CD1c-positive myeloid dendritic cell (primary cell): ENCODE measurements at regions not wholly inside any gene's neighbourhood (a gene's known extent, or its start where the extent isn't known, plus 50 kb on each side); places are given as distances from the start of the nearest gene placed in this dataset.

Source experiments
- DNase-seq: peaks from one replicate; pipeline ENCODE4 v3.0.0-alpha.2; 2016; ENCODE audit errors: extremely low spot score

DNA sequence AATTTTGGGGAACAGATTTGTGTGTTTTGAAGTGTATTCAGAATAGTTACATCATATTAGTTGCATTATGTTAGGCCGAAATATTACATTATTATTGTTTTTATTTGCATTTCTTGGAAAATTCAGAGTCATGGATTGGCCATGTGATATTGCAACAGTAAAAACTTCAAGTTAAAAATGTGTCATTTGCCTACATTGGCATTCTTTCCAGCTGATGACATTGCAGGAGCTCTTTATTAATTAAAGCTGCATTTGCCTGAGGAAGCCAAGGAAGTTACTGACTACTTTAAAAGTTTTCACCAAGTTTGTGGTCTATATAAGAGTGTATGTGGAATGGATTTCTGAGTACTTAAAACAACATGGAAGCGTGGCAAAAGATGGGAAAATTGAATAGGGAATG, 726.4 kb upstream of the SGO1 start:
- DNase-seq = no peak

- no peak for DNase-seq
Measured at GRCh38 chr3:20909511-20909910, 723.5 kb upstream of the SGO1 start.

DNA sequence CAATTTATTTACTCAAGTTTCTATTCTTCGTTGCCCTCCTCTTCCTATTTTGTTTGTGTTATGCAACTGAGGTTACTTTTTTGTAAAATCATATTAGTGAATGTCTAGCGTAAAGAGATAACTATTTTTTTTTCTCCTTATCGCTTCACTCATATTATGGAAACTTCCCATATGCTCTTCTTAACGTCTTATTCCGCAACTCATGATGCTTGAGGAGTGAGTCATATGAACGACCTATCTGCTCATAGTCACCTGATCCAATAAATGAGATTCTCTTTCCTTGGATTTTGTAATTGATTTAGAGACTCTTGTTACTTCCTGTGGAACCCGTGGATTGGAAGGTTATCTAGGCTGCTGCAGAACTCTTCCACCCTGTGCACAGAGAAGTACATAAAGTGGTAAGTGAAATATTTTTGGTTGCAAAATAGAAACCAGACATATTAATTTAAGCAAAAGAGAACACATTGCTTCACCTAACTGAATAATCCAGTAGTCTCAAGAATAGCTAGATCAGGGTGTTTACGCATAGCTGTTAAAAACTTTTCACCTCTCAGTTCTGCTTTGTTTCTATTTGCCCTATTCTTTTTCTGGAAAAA, 719.3 kb upstream of the SGO1 start:
- DNase-seq = no peak

GRCh38 chr3:20904671-20905070, 718.7 kb upstream of the SGO1 start:
- no peak for DNase-seq

GRCh38 chr3:20898962-20899361, 713.0 kb upstream of the SGO1 start:
- DNase-seq = no peak

- DNase-seq = no peak
Measured at GRCh38 chr3:20890111-20890519, 704.1 kb upstream of the SGO1 start.

- DNase-seq = no peak
Measured at GRCh38 chr3:20878691-20879090, 692.7 kb upstream of the SGO1 start.

GRCh38 chr3:20873235-20873634, 687.2 kb upstream of the SGO1 start:
- no peak for DNase-seq

DNA sequence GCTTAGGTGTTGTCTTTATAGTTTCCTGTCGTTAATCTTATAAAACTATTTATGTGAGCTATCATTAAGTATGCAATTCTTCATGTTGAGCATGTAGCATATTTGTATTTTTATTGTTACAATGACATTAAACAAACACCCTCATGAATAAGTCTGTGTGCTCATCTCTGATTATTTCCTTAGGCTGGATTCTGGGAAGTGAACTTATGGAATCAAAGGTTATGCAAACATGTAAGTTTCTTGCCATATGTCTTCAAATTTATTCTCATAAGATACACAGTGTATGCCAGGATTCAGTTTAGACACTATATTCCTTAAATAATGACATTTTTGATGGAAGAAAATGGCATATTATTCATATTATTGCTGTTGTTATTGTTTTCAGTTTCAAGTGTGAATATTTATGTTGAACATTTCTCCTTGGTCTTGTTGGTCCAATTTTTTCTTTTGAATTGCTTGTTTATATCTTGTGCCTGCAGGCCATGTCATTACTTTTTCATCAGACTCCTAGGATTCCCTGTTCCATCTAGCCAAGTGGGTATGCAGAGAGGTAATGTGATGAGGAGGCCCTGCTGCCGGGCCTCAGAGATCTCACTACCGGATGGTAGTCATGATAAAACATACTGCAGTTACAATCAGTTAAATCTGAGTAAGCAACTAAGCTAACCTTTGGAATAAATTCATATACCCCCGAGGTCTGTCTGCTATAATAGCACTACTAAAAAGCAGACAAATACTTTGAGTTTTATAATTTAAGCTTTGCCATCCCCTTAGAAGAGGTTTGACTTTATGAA, 684.3 kb upstream of the SGO1 start:
- no peak for DNase-seq

DNA sequence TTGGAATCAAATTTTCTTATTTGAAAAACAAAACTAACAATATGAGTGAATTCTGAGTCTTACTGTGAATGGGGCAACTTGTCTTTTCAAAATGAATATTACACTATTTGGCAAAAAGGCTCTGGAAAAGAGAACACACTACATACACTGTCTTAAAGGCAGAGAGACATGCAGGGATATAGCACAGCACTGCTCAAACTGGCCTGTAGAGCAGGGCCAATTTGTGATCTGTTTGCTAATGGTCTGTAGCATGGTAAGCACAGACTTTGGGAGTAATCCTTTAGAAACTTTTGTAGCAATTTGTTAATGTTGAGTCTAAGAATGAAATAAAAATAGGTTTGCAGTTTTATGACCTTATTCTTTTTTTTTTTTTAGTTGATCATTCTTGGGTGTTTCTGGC, 679.8 kb upstream of the SGO1 start:
- DNase-seq = no peak

DNA sequence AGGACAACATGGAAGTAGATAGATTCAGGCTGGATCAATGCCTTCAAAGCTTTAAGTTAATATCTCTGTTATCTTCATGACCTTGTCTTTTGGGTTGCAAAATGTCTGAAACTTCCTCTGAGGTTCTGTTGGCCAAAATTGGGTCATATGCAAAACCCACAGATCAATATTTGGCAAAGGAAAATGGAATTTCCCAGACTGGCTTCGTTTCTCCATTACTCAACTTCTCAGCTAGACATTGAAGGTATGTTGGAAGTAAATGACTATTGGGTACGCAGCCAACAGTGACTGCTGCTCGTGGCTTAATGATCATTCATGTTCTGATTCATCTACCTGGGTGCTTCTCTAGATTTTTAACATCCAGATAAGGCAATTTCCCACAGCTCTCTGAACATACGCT, 675.4 kb upstream of the SGO1 start:
- DNase-seq = no peak

DNA sequence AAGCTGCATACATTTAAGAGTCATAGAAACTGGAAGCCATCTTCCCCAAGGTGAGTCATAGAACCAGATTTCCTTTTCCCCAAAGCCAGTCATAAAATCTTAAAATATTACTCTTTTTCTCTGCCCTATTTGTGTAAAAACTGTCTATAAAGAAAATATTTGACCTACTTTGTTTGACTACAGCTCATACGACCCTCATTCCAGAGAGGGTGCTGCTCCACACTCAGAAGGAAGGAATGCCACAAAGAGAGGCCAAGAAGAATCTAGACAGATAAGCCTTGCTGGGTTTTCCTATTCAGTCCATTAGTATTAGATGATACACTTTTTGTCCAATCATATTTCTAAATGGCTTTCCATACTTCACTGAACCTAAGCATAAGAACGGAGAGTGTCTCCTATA, 671.6 kb upstream of the SGO1 start:
- DNase-seq = no peak

- no peak for DNase-seq
Measured at GRCh38 chr3:20853890-20854289, 667.9 kb upstream of the SGO1 start.

GRCh38 chr3:20852712-20853111, 666.7 kb upstream of the SGO1 start:
- no peak for DNase-seq

GRCh38 chr3:20849975-20850374, 664.0 kb upstream of the SGO1 start:
- DNase-seq = no peak

DNA sequence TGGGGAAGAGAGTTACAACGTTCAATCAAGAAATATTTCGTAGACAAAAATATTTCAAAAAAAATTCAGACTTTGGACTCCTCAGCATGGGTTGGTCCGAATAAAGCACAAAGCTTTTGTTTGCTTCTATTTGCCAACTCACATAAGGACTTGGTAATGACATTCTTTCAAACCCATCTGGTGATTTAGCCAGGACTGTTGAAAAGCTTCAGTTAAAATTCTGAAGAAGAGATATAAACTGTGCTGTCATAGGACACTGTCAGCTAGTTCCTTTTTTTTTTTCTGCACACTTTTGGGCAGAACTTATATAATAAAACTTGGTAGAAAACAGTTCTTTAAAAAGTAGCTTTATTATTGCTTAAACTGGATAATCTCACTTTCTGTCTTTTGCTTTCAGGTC, 660.8 kb upstream of the SGO1 start:
- DNase-seq = no peak

- DNase-seq = no peak
Measured at GRCh38 chr3:20846066-20846465, 660.1 kb upstream of the SGO1 start.

GRCh38 chr3:20844851-20845250, 658.8 kb upstream of the SGO1 start:
- DNase-seq = no peak

DNA sequence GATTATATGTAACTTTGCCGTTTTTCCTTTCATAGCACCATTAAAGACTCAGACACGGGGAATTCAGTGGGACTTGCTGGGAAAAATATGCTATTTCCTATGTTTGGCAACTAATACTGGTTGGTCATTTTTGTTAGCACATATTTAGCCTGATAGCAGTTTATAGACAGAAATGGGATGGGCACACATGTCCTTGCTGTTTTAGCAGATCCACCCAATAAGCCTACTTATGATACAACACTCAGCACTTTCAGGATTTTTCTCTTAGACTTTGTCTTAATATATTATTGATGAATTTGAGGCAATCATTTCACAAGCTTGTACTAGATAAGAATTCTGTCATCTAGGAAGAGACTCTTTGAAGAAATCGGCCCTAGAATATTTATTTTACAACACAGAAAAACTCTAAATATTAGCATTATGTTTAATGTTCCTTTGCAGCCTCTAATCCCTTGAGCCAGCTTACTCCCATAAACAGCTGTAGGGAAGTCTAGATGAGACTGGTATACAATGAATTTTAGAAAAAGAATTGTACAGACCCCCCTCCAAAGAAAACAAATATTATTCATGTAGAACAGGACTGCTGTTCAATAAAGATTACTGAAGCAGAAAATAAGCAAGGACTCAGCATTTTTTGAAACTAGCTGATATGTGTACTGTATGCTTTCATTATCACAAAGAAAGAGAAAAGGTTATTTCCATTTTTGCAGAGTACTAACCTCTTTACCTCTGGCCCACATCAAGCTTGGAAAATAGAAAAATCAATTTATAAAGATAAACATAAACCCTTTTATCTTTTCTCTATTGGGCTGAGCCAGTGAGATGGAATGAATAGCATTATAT, 656.8 kb upstream of the SGO1 start:
- no peak for DNase-seq

DNA sequence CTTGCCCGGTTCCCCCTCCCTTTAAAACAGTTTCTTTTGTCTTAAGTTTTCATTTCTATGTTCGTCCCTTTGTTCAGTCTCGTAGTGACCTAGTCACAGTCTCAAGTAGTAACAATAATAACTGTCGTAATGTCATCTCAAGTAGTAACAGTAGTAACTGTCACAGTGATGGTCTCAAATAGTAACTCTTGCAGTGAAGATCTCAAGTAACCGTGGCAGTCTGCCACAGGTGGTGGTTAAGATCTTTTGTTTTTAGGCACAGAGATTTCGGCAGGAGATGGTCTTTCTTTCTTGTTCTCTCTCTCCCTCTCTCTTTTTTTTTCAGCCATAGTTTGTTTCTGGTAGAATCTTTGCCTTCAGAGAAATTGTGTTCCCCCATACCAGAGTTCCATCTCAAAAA, 656.0 kb upstream of the SGO1 start:
- DNase-seq = no peak

GRCh38 chr3:20837676-20838302, 651.8 kb upstream of the SGO1 start:
- no peak for DNase-seq

DNA sequence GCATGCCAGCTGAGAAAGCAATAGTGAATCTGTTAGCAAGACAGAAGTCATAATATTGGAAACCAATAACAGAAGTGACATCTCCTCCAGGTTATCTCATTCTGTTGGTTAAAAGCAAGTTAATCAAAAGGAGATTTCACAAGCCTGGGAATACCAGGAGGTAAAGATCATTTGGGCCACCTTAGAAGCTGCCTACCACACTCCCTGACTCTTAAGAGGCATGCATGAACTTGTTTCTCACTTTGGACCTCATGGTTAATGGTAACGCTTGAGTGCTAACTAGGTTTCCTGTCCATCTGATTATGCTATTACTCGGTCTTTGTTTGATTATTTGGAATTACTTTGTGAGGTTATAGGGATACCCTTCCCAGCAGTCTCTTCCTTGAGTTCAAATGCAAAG, 650.8 kb upstream of the SGO1 start:
- DNase-seq = no peak
